ENCODE measurements at regions not wholly inside any gene's neighbourhood (a gene's known extent, or its start where the extent isn't known, plus 50 kb on each side); places are given as distances from the start of the nearest gene placed in this dataset.

DNA sequence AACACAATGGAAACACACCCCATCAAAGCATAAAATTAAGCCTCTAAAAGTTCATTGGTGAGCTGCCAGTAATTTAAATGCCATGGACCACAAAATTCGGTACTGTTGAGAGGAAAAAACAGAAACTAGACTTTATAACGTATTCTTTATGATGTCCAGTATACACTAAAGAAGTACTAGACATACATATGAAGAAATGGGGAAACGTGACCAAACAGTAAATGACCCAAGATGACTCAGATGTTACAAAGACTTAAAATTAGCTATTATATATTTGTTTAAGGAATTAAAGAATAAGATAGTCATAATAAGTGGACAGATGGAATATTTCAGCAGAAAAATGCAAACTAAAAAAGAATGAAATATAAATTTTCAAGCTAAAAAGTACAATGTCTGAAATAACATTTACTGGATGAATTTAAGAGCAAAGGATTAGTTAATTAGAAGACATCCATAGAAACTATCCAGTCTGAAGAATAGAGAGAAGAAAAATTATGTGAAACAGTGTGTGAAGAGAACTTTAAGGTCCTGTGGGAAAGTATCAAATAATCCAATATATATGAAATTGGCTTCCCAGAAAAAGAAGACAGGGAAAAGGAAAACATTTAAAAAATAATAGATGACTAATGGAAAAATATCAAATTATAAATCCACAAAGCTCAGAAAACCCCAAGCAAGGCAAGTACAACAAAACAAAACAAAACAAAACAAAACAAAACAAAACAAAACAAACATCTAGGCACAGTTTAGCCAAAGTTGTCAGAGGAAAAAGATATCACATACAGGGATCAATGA is 69.4 kb downstream of the SAMD9 start:
- peak; percentile 5 for DNase-seq (ENCODE audit: low read depth)
- TF ChIP-seq, protein P1, sequence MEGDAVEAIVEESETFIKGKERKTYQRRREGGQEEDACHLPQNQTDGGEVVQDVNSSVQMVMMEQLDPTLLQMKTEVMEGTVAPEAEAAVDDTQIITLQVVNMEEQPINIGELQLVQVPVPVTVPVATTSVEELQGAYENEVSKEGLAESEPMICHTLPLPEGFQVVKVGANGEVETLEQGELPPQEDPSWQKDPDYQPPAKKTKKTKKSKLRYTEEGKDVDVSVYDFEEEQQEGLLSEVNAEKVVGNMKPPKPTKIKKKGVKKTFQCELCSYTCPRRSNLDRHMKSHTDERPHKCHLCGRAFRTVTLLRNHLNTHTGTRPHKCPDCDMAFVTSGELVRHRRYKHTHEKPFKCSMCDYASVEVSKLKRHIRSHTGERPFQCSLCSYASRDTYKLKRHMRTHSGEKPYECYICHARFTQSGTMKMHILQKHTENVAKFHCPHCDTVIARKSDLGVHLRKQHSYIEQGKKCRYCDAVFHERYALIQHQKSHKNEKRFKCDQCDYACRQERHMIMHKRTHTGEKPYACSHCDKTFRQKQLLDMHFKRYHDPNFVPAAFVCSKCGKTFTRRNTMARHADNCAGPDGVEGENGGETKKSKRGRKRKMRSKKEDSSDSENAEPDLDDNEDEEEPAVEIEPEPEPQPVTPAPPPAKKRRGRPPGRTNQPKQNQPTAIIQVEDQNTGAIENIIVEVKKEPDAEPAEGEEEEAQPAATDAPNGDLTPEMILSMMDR (IDR thresholded peaks at IDR 0.05; ENCODE audit: insufficient read depth, low read depth, low read length): no peak
- H3K4me3 ChIP-seq (ENCODE audit: low read depth, low read length): no peak overlapping the region

DNA sequence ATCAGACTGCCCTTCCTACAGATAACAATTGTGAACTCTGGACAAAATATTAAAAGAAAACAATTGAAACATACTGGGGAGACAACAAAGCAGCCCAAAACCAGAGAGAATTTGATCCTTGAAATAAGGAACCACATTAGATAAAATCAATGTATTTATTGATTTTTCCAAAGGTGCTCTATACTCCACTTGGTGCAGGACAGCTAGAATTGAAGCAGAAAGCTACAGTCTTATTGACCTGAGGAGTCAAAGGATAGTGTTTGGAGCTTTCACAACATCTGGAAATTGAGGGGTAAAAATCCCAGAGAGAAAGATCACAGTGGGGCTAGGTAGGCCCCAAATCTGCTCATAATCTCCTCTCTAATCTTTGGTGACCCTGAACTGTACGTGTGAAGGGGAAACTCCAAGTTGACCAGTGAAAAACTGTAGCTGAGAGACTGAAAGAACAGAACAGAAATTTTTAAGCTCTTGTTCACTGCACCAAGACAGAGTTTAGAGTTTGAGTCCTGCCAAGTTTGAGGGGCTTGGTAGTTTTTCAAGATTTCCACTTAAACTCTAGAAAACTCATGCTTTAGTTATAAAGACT is 70.2 kb downstream of the SAMD9 start:
- H3K4me3 ChIP-seq (ENCODE audit: low read depth, low read length): no peak overlapping the region
- TF ChIP-seq, protein P1 (IDR thresholded peaks at IDR 0.05; ENCODE audit: insufficient read depth, low read depth, low read length): no peak
- DNase-seq (ENCODE audit: low read depth): no peak

DNA sequence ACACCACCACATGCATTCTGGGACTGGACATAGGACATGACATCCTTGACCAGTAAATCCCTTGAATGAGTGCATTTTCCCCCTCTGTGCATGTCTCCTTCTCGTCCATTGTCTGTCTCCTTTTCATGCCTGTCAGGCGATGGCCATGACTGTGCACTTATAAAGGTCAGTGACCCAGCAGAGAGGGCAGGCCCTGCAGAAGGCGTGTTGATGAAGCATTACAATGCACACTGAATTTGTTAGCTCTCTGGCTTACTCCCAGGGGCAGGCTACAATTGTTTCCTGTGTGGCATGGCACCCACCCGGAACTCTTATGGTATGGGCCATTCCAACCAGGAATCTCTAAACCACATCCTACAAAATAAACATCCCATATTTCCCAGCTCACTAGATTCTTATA is 71.1 kb downstream of the SAMD9 start:
- TF ChIP-seq, protein P1 (IDR thresholded peaks at IDR 0.05; ENCODE audit: insufficient read depth, low read depth, low read length): no peak
- H3K4me3 ChIP-seq (ENCODE audit: low read depth, low read length): no peak overlapping the region
- DNase-seq (ENCODE audit: low read depth): no peak

DNA sequence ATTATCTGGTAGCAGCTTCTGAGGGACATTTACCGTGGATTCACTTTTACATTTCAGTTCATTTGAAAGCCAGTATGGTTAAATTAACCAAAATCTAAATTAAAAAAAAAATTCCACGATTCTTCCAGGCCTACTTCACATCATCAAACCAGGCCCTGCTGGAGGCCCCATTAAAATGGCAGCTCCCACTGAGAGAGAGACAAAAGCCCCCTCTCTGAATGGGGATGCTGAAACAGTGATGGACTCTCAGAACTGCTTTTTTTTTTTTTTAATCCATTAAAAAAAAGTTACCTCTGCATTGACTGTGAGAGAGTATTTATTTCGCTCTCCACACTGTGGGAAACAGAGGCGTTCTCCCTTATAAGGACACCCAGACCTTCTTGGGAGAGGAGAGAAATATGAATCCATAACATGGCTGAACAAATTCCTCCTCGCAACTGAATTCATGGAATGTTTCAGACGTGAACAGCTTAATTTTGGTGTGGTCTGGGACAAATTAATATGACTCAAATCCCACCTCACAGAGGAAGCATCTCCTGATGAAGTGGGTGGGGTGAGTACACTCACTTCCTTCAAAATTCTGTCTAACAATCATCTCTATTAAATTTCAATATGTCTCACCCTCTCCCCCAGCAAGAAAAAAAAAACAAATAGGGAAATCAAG is 73.5 kb downstream of the SAMD9 start:
- H3K4me3 ChIP-seq (ENCODE audit: low read depth, low read length): no peak overlapping the region
- TF ChIP-seq, protein P1 (IDR thresholded peaks at IDR 0.05; ENCODE audit: insufficient read depth, low read depth, low read length): no peak
- no peak for DNase-seq (ENCODE audit: low read depth)

DNA sequence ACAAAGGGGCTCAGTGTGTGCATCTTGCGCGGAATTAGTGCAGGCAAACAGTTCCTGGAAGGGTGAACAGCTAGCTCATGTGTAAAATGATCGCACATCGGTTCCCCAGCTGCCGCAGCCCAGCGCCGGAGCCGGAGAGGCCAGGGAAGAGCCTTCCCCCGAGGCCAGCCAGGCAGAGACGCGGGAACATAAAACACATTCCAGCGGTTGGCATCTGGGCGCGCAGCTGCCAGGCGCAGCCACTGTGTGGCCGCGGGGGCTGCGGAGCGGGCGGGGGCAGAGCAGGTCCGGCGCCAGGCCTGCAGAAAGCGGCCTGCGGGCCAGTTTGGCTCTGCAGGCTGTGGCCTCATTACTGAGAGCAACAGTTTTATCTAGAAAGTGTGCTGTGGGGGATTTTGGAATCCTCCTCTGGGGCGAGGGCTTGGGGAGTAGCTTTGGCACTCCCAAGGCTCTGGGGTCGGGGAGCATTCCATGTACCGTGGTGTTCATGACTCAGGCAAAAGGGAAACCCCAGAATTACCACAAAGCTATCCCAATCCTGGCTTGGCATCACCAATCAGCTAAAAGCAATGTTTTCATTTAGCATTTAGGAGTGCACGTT is 74.3 kb downstream of the SAMD9 start:
- peak overlapping the region; percentile 34 for H3K4me3 ChIP-seq (ENCODE audit: low read depth, low read length)
- TF ChIP-seq, protein P1 (IDR thresholded peaks at IDR 0.05; ENCODE audit: insufficient read depth, low read depth, low read length): no peak
- DNase-seq (ENCODE audit: low read depth): peak; percentile 43

DNA sequence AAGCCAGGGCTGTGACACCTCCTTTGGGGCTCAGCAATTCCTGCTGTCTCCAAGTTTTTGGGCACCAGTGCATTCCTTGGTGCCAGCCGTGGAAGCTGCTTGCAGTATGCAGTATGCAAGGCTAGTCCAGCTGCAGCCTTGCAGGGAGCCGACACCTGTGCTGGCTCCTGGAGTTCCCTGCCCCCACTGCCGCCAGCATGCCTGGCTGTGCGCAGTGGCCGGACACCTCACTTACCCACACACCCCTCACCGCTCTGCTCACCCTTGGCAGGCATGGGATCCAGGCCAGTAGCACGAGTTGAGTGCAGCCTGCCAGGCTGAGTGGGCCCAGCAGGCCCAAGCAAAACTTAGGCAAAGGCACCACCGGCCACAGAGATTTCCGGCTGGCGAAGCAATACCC is 77.4 kb downstream of the SAMD9 start:
- H3K4me3 ChIP-seq (ENCODE audit: low read depth, low read length): no peak overlapping the region
- no peak for DNase-seq (ENCODE audit: low read depth)
- TF ChIP-seq, protein P1 (IDR thresholded peaks at IDR 0.05; ENCODE audit: insufficient read depth, low read depth, low read length): no peak
